Tibial artery (tissue), 4 donors: ENCODE measurements at regions not wholly inside any gene's neighbourhood (a gene's known extent, or its start where the extent isn't known, plus 50 kb on each side); places are given as distances from the start of the nearest gene placed in this dataset.

Experiments used
- DNase-seq, 2 donors: peaks; one replicate each; pipeline ENCODE4 v3.0.0-alpha.2; 2019
- H3K27ac ChIP-seq, 2 donors: fragments of 200-600 bp; sonication (generic) in 1 of 2; 1 replicate in 1 of 2; 2 replicates in 1 of 2; pipeline ENCODE4 v1.5.1; 2018 to 2019; ENCODE audit warnings: mild to moderate bottlenecking in 1 of 2
- H3K27me3 ChIP-seq, 2 donors: fragments of 200-600 bp; sonication (generic) in 1 of 2; one replicate each; pipeline versions ENCODE4 v1.5.1 to v1.6.0; 2016 to 2019
- H3K36me3 ChIP-seq, 3 donors: fragments of 200-600 bp; sonication (generic) in 2 of 3; one replicate each; pipeline ENCODE4 v1.5.1; 2016 to 2019; ENCODE audit warnings: mild to moderate bottlenecking in 2 of 3
- H3K4me1 ChIP-seq, 4 donors: fragments of 200-600 bp; sonication (generic) in 2 of 4; 1 replicate in 3 of 4; 2 replicates in 1 of 4; pipeline ENCODE4 v1.5.1; 2016 to 2019
- H3K4me3 ChIP-seq, 2 donors: fragments of 200-600 bp; sonication (generic) in 1 of 2; 1 replicate in 1 of 2; 2 replicates in 1 of 2; pipeline ENCODE4 v1.5.1; 2018 to 2019; ENCODE audit warnings: mild to moderate bottlenecking in 2 of 2
- H3K9me3 ChIP-seq, 3 donors: fragments of 200-600 bp; sonication (generic) in 1 of 3; one replicate each; pipeline ENCODE4 v1.5.1; 2016 to 2019
- intact Hi-C: fragments of 100-400 bp; cut with DNase I; formaldehyde crosslinking; loops from one replicate; pipeline ENCODE4 v1.15.0; 2023; ENCODE audit warnings: low total_unique reads
- TF ChIP-seq, protein P1 (sequence below), 2 experiments: fragments of 200-600 bp in 1 of 2; fragments of 450-650 bp in 1 of 2; IDR thresholded peaks; one replicate each; pipeline ENCODE4 v1.5.1; 2017 to 2019; ENCODE audit warnings: antibody characterized with exemption in 2 of 2, mild to moderate bottlenecking in 1 of 2, moderate library complexity in 1 of 2

DNA sequence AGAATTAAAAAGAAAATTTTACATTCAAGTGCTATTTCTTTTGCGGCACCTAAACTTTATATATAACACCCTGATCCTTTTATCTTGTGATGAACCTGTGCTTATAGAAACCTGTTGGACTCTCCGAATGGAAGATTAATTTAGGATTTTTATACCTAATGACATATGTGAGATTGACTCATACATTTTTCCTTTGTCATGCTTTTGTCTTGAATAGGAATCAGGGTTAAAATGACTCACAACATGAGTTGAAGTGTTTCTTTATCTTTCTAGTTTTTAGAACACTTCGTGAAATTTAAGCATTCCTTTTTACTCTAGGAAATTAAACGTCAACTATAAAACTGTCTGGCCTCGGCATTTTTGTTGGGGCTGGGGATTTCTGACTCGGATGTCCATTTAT lies 378.9 kb downstream of the PCDH20 start:
- TF ChIP-seq, protein P1, sequence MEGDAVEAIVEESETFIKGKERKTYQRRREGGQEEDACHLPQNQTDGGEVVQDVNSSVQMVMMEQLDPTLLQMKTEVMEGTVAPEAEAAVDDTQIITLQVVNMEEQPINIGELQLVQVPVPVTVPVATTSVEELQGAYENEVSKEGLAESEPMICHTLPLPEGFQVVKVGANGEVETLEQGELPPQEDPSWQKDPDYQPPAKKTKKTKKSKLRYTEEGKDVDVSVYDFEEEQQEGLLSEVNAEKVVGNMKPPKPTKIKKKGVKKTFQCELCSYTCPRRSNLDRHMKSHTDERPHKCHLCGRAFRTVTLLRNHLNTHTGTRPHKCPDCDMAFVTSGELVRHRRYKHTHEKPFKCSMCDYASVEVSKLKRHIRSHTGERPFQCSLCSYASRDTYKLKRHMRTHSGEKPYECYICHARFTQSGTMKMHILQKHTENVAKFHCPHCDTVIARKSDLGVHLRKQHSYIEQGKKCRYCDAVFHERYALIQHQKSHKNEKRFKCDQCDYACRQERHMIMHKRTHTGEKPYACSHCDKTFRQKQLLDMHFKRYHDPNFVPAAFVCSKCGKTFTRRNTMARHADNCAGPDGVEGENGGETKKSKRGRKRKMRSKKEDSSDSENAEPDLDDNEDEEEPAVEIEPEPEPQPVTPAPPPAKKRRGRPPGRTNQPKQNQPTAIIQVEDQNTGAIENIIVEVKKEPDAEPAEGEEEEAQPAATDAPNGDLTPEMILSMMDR (IDR thresholded peaks at IDR 0.05): no peak
- Histone ChIP-seq H3K4me3 (no peak overlapping the region), H3K27me3 (no peaks in the 10 kb centered on the region), H3K36me3 (no peaks in the 10 kb centered on the region), H3K9me3 (no peaks in the 10 kb centered on the region), H3K27ac (no peak overlapping the region), H3K4me1 (no peaks in the 10 kb centered on the region)
- no peak for DNase-seq
- intact Hi-C loops: no loop called here

GRCh38 chr13:61030445-61030844 lies 385.2 kb downstream of the PCDH20 start:
- Histone ChIP-seq H3K9me3 (no peaks in the 10 kb centered on the region), H3K27me3 (no peaks in the 10 kb centered on the region), H3K36me3 (no peaks in the 10 kb centered on the region), H3K4me3 (no peak overlapping the region), H3K27ac (no peak overlapping the region), H3K4me1 (no peaks in the 10 kb centered on the region)
- TF ChIP-seq, protein P1 (IDR thresholded peaks at IDR 0.05): no peak
- intact Hi-C loops: no loop called here
- no peak for DNase-seq

- no peak overlapping the region for H3K4me3 ChIP-seq
- H3K9me3 ChIP-seq: no peaks in the 10 kb centered on the region
- TF ChIP-seq, protein P1 (IDR thresholded peaks at IDR 0.05): no peak
- no peaks in the 10 kb centered on the region for H3K27me3 ChIP-seq
- H3K27ac ChIP-seq: no peak overlapping the region
- no peaks in the 10 kb centered on the region for H3K36me3 ChIP-seq
- no peak for DNase-seq
- intact Hi-C loops: no loop called here
- H3K4me1 ChIP-seq: no peaks in the 10 kb centered on the region
Measured at GRCh38 chr13:61029064-61029463, 386.6 kb downstream of the PCDH20 start.

DNA sequence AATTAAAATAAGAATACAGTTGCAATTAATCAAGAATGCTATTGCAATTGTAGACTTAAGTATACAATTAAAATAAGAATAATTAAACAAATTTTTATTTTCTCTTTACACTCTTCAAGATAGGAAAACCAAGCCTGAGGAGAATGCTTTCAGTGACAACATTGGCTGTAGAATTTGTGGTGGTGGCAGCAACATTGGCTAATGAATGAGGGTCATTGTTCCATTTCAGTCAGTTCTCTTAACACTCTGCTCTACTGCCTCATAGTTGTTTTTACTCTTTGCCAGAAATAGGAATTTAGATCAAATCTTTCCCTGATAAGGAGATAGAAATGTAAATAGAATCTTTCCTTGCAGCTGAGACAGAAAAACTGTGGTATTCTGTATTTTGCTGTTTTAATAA lies 391.6 kb downstream of the PCDH20 start:
- intact Hi-C loops: no loop called here
- no peaks in the 10 kb centered on the region for H3K36me3 ChIP-seq
- TF ChIP-seq, protein P1 (IDR thresholded peaks at IDR 0.05): no peak
- no peak for DNase-seq
- H3K27me3 ChIP-seq: no peaks in the 10 kb centered on the region
- H3K27ac ChIP-seq: no peak overlapping the region
- no peaks in the 10 kb centered on the region for H3K4me1 ChIP-seq
- H3K4me3 ChIP-seq: no peak overlapping the region
- no peaks in the 10 kb centered on the region for H3K9me3 ChIP-seq

GRCh38 chr13:61021838-61022237 lies 393.8 kb downstream of the PCDH20 start:
- H3K9me3 ChIP-seq: no peaks in the 10 kb centered on the region
- H3K4me1 ChIP-seq: no peaks in the 10 kb centered on the region
- no peaks in the 10 kb centered on the region for H3K27me3 ChIP-seq
- H3K27ac ChIP-seq: no peak overlapping the region
- H3K36me3 ChIP-seq: no peaks in the 10 kb centered on the region
- no peak overlapping the region for H3K4me3 ChIP-seq
- TF ChIP-seq, protein P1 (IDR thresholded peaks at IDR 0.05): no peak
- no peak for DNase-seq
- intact Hi-C loops: no loop called here

GRCh38 chr13:61013796-61014195 lies 401.9 kb downstream of the PCDH20 start:
- H3K27me3 ChIP-seq: no peaks in the 10 kb centered on the region
- no peak overlapping the region for H3K27ac ChIP-seq
- intact Hi-C loops: no loop called here
- TF ChIP-seq, protein P1 (IDR thresholded peaks at IDR 0.05): no peak
- DNase-seq: no peak
- peaks cover 0 to 7% (median 0%) of the 10 kb centered on the region in 3 donors for H3K9me3 ChIP-seq
- no peak overlapping the region for H3K4me3 ChIP-seq
- no peaks in the 10 kb centered on the region for H3K4me1 ChIP-seq
- no peaks in the 10 kb centered on the region for H3K36me3 ChIP-seq
